ENCODE measurements at regions not wholly inside any gene's neighbourhood (a gene's known extent, or its start where the extent isn't known, plus 50 kb on each side); places are given as distances from the start of the nearest gene placed in this dataset.

DNA sequence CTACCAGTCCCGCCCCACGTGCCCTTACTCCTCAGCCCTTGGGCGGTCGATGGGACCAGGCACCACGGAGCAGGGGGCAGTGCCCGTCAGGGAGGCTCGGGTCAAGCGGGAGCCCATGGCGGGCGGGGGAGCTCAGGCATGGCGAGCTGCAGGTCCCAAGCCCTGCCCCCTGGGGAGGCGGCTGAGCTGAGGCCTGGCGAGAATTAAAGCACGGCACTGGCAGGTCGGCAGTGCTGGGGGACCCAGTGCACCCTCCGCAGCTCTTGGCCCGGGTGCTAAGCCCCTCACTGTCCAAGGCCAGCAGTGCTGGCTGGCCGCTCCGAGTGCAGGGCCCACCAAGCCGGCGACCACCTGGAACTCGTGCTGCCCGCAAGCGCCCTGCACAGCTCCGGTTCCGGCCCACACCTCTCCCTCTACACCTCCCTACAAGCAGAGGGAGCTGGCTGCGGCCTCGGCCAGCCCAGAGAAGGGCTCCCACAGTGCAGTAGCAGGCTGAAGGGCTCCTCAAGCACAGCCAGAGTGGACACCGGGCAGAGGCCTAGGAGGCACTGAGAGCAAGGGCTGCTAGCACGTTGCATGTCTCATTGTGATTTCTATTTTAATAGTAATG is 166.8 kb upstream of the FMN2 start:
- POLR2A ChIA-PET: no interaction called here
- H3K27me3 Mint-ChIP-seq (ENCODE audit: low read depth): no peaks in the 10 kb centered on the region
- DNase-seq (ENCODE audit: low spot score): no peak
- H3K4me3 Mint-ChIP-seq: no peak overlapping the region
- CTCF ChIA-PET: no interaction called here
- ATAC-seq: no peak
- H3K27ac Mint-ChIP-seq: no peak overlapping the region
- peaks cover 15% of the 10 kb centered on the region for H3K36me3 Mint-ChIP-seq
- H3K9me3 Mint-ChIP-seq: peaks cover 22% of the 10 kb centered on the region
- TF ChIP-seq IRF2 (CRISPR knock-in tag; IDR thresholded peaks at IDR 0.05; ENCODE audit: borderline replicate concordance, low read depth): no peak
- no peak for TF ChIP-seq CTCF (IDR thresholded peaks at IDR 0.05)
- TF ChIP-seq CREB1 (CRISPR knock-in tag; IDR thresholded peaks at IDR 0.05): no peak
- TF ChIP-seq NR1H2 (CRISPR knock-in tag; IDR thresholded peaks at IDR 0.05): no peak
- TF ChIP-seq, protein P1, sequence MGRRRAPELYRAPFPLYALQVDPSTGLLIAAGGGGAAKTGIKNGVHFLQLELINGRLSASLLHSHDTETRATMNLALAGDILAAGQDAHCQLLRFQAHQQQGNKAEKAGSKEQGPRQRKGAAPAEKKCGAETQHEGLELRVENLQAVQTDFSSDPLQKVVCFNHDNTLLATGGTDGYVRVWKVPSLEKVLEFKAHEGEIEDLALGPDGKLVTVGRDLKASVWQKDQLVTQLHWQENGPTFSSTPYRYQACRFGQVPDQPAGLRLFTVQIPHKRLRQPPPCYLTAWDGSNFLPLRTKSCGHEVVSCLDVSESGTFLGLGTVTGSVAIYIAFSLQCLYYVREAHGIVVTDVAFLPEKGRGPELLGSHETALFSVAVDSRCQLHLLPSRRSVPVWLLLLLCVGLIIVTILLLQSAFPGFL (CRISPR knock-in tag; IDR thresholded peaks at IDR 0.05; ENCODE audit: borderline replicate concordance): no peak
- TF ChIP-seq PRRX2 (CRISPR knock-in tag; IDR thresholded peaks at IDR 0.05): no peak
- no peak for TF ChIP-seq JAZF1 (CRISPR knock-in tag; IDR thresholded peaks at IDR 0.05)
- TF ChIP-seq, protein P2, sequence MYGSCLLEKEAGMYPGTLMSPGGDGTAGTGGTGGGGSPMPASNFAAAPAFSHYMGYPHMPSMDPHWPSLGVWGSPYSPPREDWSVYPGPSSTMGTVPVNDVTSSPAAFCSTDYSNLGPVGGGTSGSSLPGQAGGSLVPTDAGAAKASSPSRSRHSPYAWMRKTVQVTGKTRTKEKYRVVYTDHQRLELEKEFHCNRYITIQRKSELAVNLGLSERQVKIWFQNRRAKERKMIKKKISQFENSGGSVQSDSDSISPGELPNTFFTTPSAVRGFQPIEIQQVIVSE (CRISPR knock-in tag; IDR thresholded peaks at IDR 0.05; ENCODE audit: borderline replicate concordance): no peak
- no peak for TF ChIP-seq SMAD3 (CRISPR knock-in tag; IDR thresholded peaks at IDR 0.05; ENCODE audit: borderline replicate concordance)
- TF ChIP-seq NFYB (CRISPR knock-in tag; conservative IDR thresholded peaks at IDR 0.05; ENCODE audit: low read depth): no peak
- no peak for TF ChIP-seq ESRRA (CRISPR knock-in tag; IDR thresholded peaks at IDR 0.05; ENCODE audit: borderline replicate concordance)
- TF ChIP-seq, protein P3, sequence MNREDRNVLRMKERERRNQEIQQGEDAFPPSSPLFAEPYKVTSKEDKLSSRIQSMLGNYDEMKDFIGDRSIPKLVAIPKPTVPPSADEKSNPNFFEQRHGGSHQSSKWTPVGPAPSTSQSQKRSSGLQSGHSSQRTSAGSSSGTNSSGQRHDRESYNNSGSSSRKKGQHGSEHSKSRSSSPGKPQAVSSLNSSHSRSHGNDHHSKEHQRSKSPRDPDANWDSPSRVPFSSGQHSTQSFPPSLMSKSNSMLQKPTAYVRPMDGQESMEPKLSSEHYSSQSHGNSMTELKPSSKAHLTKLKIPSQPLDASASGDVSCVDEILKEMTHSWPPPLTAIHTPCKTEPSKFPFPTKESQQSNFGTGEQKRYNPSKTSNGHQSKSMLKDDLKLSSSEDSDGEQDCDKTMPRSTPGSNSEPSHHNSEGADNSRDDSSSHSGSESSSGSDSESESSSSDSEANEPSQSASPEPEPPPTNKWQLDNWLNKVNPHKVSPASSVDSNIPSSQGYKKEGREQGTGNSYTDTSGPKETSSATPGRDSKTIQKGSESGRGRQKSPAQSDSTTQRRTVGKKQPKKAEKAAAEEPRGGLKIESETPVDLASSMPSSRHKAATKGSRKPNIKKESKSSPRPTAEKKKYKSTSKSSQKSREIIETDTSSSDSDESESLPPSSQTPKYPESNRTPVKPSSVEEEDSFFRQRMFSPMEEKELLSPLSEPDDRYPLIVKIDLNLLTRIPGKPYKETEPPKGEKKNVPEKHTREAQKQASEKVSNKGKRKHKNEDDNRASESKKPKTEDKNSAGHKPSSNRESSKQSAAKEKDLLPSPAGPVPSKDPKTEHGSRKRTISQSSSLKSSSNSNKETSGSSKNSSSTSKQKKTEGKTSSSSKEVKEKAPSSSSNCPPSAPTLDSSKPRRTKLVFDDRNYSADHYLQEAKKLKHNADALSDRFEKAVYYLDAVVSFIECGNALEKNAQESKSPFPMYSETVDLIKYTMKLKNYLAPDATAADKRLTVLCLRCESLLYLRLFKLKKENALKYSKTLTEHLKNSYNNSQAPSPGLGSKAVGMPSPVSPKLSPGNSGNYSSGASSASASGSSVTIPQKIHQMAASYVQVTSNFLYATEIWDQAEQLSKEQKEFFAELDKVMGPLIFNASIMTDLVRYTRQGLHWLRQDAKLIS (CRISPR knock-in tag; IDR thresholded peaks at IDR 0.05; ENCODE audit: borderline replicate concordance): no peak
- no peak for TF ChIP-seq ZNF317 (CRISPR knock-in tag; IDR thresholded peaks at IDR 0.05; ENCODE audit: borderline replicate concordance, low read depth)
- no peak for TF ChIP-seq ZNF281 (CRISPR knock-in tag; IDR thresholded peaks at IDR 0.05)
- TF ChIP-seq, protein P4, sequence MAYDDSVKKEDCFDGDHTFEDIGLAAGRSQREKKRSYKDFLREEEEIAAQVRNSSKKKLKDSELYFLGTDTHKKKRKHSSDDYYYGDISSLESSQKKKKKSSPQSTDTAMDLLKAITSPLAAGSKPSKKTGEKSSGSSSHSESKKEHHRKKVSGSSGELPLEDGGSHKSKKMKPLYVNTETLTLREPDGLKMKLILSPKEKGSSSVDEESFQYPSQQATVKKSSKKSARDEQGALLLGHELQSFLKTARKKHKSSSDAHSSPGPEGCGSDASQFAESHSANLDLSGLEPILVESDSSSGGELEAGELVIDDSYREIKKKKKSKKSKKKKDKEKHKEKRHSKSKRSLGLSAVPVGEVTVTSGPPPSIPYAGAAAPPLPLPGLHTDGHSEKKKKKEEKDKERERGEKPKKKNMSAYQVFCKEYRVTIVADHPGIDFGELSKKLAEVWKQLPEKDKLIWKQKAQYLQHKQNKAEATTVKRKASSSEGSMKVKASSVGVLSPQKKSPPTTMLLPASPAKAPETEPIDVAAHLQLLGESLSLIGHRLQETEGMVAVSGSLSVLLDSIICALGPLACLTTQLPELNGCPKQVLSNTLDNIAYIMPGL (CRISPR knock-in tag; IDR thresholded peaks at IDR 0.05): no peak
- TF ChIP-seq NFE2L1 (CRISPR knock-in tag; IDR thresholded peaks at IDR 0.05): no peak
- no peak for TF ChIP-seq RELA (CRISPR knock-in tag; IDR thresholded peaks at IDR 0.05; ENCODE audit: borderline replicate concordance)
- TF ChIP-seq MXD4 (CRISPR knock-in tag; IDR thresholded peaks at IDR 0.05; ENCODE audit: borderline replicate concordance): no peak
- H3K4me1 Mint-ChIP-seq: peaks cover 4% of the 10 kb centered on the region

Measured in WTC11 (cell line).